NT2/D1 (cell line): ENCODE measurements at regions not wholly inside any gene's neighbourhood (a gene's known extent, or its start where the extent isn't known, plus 50 kb on each side); places are given as distances from the start of the nearest gene placed in this dataset.

Experiments used
- DNase-seq: peaks from one replicate; pipeline ENCODE4 v3.0.0-alpha.2; 2011; ENCODE audit warnings: low read depth, low spot score
- H3K27me3 ChIP-seq: 2 replicates; pipeline ENCODE4 v1.6.0; 2011; ENCODE audit warnings: mild to moderate bottlenecking; ENCODE audit not compliant: insufficient read length, insufficient read depth
- H3K36me3 ChIP-seq: 2 replicates; pipeline ENCODE4 v1.6.1; 2011; ENCODE audit warnings: mild to moderate bottlenecking, low read length, mixed read lengths; ENCODE audit not compliant: insufficient read depth, insufficient read length
- H3K4me1 ChIP-seq: 2 replicates; pipeline ENCODE4 v1.5.1; 2011; ENCODE audit not compliant: insufficient read depth, insufficient read length
- H3K4me3 ChIP-seq: 2 replicates; pipeline ENCODE4 v1.5.1; 2011; ENCODE audit warnings: low read depth; ENCODE audit not compliant: insufficient read length
- H3K9ac ChIP-seq: 2 replicates; pipeline ENCODE4 v1.6.0; 2011; ENCODE audit warnings: low read depth; ENCODE audit not compliant: insufficient read length
- H3K9me3 ChIP-seq: 2 replicates; pipeline ENCODE4 v1.5.1; 2011; ENCODE audit warnings: mild to moderate bottlenecking, low read length; ENCODE audit not compliant: insufficient read depth
- SUZ12 ChIP-seq: IDR thresholded peaks from 2 replicates; pipeline ENCODE4 v1.6.1; 2011; ENCODE audit not compliant: insufficient read length, insufficient read depth; ENCODE audit errors: extremely low read depth
- YY1 ChIP-seq: IDR thresholded peaks from 2 replicates; pipeline ENCODE4 v1.6.1; 2011; ENCODE audit not compliant: insufficient read length, insufficient read depth
- ZNF274 ChIP-seq: IDR thresholded peaks from 2 replicates; pipeline ENCODE4 v1.6.1; 2011; ENCODE audit warnings: mild to moderate bottlenecking, low read depth, low read length

DNA sequence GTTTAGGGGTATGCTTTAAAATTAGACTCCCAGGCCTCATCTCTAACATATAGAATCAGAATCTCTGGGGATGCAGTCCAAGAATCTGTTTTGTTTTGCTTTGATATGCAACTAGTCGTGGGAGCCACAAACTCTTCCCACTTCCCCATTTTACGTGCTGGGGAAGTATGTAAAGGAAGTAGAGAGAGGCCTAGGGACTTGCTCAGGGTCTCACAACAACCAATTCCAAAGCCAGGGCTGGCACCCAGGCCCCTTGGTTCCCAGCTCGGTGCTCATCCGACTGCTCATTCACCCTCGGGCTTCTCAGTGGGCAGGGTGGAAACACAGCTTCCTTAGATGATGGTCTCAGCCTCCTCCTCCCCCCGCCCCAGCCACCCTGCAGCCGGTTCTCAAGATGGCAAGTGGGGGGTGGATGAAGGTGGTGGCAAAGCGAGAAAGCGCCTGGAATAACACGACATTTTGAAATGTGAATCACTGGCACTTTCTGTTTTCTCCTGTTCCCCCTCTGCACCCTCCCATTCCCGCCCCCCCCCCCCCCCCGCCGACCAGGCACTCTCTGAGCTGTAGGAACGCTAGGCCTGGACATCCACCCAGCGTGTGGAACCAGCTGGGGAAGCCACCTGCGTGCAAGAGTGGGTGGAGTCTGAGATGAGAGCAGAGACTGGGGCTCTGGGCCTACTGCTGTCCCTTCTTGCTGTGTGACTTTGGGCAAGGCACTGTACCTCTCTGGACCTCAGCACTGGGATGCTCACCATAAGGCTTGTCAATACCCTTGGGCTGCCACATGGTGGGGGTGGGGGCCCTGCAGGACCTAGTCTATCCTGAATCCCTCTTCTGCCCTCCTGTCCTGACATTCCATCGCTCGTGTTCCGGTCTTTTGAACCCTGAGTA lies 214.5 kb downstream of the RPLP1 start:
- Histone ChIP-seq H3K4me3 (no peak overlapping the region), H3K9ac (no peak overlapping the region), H3K4me1 (peaks cover 27% of the 10 kb centered on the region), H3K27me3 (no peaks in the 10 kb centered on the region), H3K36me3 (no peaks in the 10 kb centered on the region), H3K9me3 (no peaks in the 10 kb centered on the region)
- no peak for TF ChIP-seq ZNF274
- TF ChIP-seq YY1 = no peak
- TF ChIP-seq SUZ12 = no peak
- no peak for DNase-seq

DNA sequence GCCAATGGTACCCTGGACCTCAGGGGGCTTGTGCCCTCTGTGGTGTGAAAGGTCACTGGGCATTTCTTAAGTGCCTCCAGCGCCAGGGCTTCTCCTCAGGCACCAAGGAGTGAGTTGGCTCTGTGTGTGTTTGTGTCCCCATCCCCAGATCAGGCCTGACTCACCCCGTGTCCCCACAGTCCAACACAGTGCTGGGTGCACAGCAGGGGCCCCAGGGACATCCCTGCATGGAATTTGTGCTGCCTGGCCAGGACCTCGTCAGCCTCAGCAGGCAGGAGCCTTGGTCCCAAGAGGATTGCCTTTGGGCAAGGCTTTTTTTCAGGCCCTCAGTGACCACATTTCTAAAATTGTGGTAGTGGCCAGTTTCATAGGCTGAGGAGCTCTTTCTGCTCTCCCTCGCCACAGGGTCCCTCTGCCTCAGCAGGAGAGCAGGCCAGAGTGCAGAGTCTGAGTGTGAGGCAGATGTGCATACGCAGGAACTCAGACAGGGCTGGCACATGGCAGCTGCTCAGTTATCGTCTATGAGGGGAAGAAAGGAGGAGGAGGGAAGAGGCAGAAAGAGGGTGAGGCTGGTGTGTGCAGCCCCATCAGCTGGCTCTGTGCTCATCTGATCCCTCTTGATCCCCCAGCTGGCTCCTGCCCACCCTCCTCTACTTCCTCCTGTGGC lies 215.6 kb downstream of the RPLP1 start:
- H3K4me1 ChIP-seq = peaks cover 27% of the 10 kb centered on the region
- H3K27me3 ChIP-seq = no peaks in the 10 kb centered on the region
- no peaks in the 10 kb centered on the region for H3K9me3 ChIP-seq
- DNase-seq = no peak
- TF ChIP-seq ZNF274 = no peak
- TF ChIP-seq YY1 = no peak
- no peak for TF ChIP-seq SUZ12
- no peaks in the 10 kb centered on the region for H3K36me3 ChIP-seq
- no peak overlapping the region for H3K4me3 ChIP-seq
- H3K9ac ChIP-seq = no peak overlapping the region

DNA sequence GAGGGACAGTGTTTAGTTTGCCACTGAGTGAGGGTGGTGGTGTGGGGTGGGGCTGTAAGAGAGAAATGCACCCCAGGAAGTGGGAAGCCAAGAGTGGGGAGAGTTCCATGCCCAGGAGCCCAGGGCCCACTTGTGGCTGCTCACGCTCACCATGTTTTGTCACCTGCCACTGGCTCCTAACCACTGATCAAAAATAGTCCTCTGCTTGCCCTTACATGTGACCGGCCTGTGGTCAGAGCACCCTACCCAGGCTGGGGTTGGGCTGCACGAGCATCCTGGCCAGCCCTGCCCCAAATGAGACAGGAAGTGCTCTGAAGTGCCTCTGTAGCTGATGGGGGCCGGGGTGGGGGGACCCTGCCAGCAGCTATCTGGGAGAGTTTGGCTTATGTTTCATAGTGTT lies 216.3 kb downstream of the RPLP1 start:
- TF ChIP-seq ZNF274 (no peak), SUZ12 (no peak), YY1 (no peak)
- peaks cover 27% of the 10 kb centered on the region for H3K4me1 ChIP-seq
- DNase-seq = no peak
- no peak overlapping the region for H3K4me3 ChIP-seq
- no peak overlapping the region for H3K9ac ChIP-seq
- H3K27me3 ChIP-seq = no peaks in the 10 kb centered on the region
- H3K36me3 ChIP-seq = no peaks in the 10 kb centered on the region
- H3K9me3 ChIP-seq = no peaks in the 10 kb centered on the region

DNA sequence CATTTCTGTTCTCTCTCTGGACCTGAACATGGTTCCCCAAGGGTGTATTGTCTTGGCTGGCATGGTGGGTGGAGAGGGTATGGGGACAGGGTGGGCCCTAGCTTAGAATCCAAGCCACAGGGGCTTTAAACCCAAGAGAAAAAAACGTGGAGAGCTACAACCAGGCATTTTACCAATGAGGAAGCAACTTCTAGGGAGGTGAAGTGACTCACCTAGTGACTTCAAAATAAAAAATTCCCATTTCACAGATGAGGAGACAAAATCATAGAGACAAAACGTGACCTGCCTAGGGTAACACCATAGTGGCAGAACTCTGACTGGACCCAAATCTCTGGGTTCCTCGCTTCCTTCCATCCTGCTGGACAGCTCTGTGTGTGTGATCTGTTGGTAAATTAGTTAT lies 216.8 kb downstream of the RPLP1 start:
- H3K36me3 ChIP-seq = no peaks in the 10 kb centered on the region
- no peak overlapping the region for H3K4me3 ChIP-seq
- TF ChIP-seq ZNF274 (no peak), YY1 (no peak), SUZ12 (no peak)
- H3K9ac ChIP-seq = no peak overlapping the region
- no peaks in the 10 kb centered on the region for H3K27me3 ChIP-seq
- no peak for DNase-seq
- H3K9me3 ChIP-seq = no peaks in the 10 kb centered on the region
- peaks cover 27% of the 10 kb centered on the region for H3K4me1 ChIP-seq

DNA sequence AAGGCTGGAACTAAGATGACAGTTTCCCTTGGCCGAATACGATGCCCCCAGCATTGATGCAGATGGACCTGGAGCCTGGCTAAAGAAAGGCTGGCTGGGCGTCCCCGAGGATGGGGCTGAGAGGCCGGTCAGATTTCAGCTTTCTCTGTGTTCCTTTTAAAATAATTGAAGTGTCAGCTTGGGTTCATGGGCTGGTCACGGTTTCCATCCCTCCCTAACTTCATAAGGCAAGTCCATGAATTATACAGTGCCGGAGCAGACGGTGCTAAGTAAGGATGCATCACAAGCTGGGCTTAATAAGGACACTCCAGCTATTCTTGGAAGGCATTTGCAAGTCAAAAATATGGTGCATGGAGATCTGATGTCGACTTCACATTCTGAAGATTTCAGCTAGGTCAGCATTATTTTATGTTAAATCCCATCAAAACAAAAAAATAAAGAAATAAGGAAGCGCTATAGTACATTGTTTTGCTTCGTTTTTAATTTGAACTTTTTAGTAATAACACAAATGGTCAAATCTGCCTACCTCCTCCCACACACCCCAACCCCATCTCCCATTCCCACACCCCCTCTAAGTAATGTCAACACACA lies 220.8 kb downstream of the RPLP1 start:
- H3K27me3 ChIP-seq = peaks cover 3% of the 10 kb centered on the region
- DNase-seq = no peak
- TF ChIP-seq ZNF274 = no peak
- no peak for TF ChIP-seq SUZ12
- TF ChIP-seq YY1 = no peak
- no peaks in the 10 kb centered on the region for H3K36me3 ChIP-seq
- no peaks in the 10 kb centered on the region for H3K9me3 ChIP-seq
- H3K4me3 ChIP-seq = no peak overlapping the region
- no peak overlapping the region for H3K9ac ChIP-seq
- H3K4me1 ChIP-seq = peaks cover 8% of the 10 kb centered on the region

DNA sequence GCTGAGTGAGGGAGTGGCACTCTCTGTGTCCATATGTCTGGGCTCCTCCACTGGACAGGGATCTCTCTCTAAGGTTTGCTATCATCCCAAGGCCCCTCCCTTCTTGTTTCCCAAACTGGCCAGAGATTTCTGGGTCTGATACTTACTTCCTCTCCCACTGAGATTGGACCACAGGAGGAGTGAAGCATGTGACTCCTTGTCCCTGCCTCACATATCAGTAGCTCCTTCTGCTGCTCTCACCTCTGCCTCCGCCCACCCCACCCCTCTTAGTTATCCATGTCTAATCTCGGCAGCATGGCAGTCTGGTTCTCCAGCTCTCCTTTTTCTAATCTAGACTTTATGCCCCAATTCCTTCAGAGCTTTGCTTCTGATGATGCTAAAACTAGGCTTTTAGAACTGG lies 223.1 kb downstream of the RPLP1 start:
- no peak for DNase-seq
- no peak overlapping the region for H3K4me3 ChIP-seq
- no peaks in the 10 kb centered on the region for H3K36me3 ChIP-seq
- no peak overlapping the region for H3K9ac ChIP-seq
- peaks cover 3% of the 10 kb centered on the region for H3K27me3 ChIP-seq
- no peaks in the 10 kb centered on the region for H3K9me3 ChIP-seq
- H3K4me1 ChIP-seq = peaks cover 1% of the 10 kb centered on the region
- no peak for TF ChIP-seq ZNF274
- TF ChIP-seq YY1 = no peak

DNA sequence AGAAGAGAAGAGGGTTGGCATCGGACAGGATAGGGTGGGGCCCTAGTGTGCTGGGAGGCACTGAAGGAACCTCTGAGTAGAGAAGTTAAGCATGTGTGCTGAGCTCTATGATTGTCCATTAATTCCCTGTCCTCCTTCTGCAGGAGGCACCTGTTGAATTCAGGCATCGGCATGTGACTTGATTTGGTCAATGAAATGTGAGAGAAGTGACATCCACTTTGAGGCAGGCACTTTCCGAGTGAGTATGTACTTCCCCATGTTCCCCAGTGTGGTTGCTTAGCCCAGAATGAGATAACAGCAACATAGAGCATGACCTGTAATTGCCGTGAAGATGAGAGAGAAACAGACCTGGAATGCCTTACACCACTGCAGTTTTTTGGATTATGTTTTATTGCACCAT lies 224.8 kb downstream of the RPLP1 start:
- TF ChIP-seq YY1 (no peak), ZNF274 (no peak), SUZ12 (no peak)
- peaks cover 3% of the 10 kb centered on the region for H3K27me3 ChIP-seq
- H3K9me3 ChIP-seq = peaks cover 3% of the 10 kb centered on the region; the same call in 1 of the 2 replicates
- DNase-seq = no peak
- no peaks in the 10 kb centered on the region for H3K36me3 ChIP-seq
- H3K4me1 ChIP-seq = no peaks in the 10 kb centered on the region
- H3K9ac ChIP-seq = no peak overlapping the region
- no peak overlapping the region for H3K4me3 ChIP-seq
